ENCODE measurements at regions not wholly inside any gene's neighbourhood (a gene's known extent, or its start where the extent isn't known, plus 50 kb on each side); places are given as distances from the start of the nearest gene placed in this dataset.
A peak's percentile ranks its signal among the peaks of the same experiment; 100 is the strongest.
"Not testable (repeated sequence)": the region's sequence is repeated elsewhere in the genome, so short reads cannot be mapped to it uniquely, and the experiment has no call there.

DNA sequence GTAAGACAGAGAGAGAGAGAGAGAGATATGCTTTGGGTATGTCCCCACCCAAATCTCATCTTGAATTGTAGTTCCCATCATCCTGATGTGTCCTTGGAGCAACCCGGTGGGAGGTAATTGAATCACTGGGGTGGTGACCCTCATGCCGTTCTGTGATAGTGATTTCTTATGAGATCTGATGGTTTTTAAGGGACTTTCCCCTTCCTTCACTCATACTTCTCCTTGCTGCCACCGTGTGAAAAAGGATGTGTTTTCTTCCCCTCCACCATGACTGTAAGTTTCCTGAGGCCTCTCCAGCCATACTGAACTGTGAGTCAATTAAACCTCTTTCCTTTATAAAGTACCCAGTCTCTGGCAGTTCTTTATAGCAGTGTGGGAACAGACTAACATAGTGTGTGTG is 60.3 kb downstream of the EOMES start:
- DNase-seq, result no peak

GRCh38 chr3:27659279-27660021 is 62.7 kb downstream of the EOMES start:
- DNase-seq, result peak; percentile 11

DNA sequence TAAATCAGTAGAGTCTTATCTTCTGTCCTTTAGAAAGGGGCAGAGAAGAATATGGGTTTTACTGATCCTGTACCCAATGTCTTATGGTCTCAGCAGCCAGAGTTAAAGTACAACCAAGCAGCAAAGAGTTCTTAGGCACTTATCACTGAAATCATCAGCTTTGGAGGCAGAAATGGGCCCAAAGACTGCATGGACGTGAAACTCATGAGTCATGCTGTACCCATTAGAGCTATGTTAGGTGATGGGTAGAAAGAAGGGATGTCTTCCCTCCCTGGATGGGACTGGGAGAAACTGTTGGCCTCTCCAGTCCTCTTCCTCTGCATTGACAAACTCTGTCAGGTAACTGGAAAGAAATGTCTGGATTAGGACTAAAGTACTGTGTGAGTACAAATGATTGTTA is 63.4 kb downstream of the EOMES start:
- DNase-seq, result no peak

DNA sequence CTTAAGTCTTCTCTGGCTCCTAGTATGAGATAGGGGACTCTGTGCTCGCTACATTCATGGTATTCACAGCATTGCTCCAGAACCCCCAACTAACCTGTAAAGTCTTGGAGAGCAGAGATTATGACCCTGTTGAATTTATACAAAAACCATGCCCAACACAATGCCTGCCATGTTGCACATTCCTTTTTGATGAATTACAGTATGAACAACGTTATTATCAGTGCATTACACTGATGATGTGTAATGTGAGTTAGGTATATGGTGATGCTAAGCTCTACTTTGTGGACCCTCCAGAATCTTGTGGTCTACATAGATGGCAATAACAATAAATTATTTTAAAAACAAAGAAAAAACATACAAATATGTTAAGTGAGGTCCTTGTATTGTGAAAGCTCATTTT is 64.3 kb downstream of the EOMES start:
- DNase-seq, result no peak

GRCh38 chr3:27657404-27657803 is 64.7 kb downstream of the EOMES start:
- DNase-seq, result no peak

- no peak for DNase-seq
Measured at GRCh38 chr3:27656790-27657189, 65.3 kb downstream of the EOMES start.

DNA sequence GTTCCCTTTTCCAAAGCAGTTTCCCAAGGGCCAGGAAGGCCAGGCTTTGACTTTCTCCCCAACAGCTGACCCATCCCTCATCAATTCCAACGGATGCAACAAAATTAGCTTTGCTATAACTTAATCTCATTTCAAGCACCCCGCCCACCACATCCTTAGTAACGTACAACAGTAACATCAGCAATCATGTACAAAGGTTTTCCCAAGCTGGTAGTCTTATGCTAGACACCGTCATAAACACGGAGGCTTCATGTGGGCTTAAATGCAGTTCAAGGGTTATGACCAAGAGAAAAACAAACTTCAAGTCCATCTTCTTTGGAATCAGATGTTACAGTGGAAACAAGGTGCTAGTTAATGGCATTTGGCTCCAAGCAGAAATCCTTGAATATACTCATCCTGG is 66.6 kb downstream of the EOMES start:
- no peak for DNase-seq

DNA sequence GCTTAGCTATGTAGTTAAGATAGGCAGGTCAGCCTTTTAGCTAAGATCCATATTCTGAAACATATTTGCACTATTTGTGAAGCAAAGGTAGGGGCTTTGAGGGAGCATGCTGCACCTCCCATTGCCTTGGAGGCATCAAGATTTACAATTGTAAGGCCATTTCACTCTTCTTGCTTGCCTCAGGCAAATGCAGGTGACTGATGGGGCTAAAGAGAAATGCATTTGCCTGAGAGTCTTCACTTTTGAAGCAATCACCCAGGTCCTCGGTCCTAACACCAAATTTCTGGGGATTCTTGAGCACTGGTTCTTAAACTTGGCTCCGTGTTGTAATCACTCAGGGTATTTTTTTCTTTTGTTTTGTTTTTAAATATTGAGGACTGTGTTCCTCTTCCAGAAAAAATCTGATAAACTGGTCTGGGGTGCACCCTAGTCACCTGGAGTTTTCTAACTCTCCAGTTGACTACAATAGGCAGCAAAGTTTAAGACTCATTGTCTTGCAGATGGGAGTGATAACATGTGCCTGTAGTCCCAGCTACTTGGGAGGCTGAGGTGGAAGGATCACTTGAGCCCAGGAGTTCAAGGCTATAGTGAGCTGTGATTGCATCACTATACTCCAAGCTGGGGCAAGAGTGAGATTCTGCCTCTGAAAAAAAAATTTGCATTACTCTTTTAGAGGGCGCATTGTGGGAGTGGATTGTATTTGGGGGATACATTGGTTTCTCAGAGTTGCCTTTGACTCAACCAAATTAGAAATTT is 68.1 kb downstream of the EOMES start:
- no peak for DNase-seq

DNA sequence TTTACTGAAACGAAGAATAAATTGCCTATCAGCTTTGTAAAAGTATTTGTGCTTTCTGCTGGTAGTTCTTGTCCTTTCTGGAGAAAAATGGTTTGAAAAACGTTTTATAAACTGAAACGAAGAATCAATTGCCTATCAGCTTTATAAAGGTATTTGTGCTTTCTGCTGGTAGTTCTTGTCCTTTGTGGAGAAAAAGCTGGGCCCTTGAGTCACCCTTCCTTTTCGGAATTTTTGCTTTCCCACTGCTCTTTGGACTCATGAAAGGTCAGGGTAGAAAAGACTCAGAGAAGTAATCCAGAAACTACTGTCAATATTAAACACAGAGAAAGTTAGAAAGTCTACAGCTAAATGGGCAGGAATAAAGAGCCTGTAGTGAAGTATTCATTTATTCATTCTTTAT is 72.8 kb downstream of the EOMES start:
- no peak for DNase-seq

GRCh38 chr3:27646896-27647295 is 75.2 kb downstream of the EOMES start:
- DNase-seq, result no peak

DNA sequence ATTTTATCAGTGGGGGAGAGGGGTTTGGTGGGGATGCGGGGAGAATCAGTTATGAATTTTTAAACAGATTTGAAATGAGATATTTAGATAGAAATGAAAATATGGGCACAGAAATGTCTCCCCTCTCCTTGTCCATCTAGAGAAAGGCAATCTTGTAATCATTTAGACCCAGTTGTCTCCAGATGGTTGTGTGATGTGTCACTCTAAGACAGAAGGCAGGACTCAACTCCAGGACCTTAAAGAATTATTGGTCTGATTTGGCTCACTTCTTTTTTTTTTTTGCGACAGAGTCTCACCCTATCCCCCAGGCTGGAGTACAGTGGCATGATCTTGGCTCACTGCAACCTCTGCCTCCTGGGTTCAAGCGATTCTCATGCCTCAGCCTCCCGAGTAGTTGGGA is 77.2 kb downstream of the EOMES start:
- DNase-seq, result no peak

GRCh38 chr3:27643355-27643754 is 78.8 kb downstream of the EOMES start:
- no peak for DNase-seq

DNA sequence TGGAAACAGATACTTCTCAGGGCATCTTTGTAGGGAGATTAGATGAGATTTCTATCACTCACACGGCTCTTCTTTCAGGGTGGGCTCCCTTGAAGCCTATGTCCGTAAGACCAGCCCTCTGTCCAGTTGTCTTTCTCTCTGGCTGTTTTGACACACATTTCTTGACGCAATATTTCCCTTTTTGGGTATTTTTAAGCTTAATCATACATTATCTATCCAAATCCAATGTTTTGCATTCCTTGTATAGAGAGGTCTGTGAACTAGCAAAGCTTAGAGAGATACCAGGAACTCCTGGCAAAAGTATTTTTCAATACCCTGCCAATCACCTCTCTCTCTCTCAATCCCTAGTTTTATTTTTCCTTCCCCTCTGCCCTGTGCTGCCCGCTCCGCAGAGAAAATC is 79.3 kb downstream of the EOMES start:
- DNase-seq, result no peak

DNA sequence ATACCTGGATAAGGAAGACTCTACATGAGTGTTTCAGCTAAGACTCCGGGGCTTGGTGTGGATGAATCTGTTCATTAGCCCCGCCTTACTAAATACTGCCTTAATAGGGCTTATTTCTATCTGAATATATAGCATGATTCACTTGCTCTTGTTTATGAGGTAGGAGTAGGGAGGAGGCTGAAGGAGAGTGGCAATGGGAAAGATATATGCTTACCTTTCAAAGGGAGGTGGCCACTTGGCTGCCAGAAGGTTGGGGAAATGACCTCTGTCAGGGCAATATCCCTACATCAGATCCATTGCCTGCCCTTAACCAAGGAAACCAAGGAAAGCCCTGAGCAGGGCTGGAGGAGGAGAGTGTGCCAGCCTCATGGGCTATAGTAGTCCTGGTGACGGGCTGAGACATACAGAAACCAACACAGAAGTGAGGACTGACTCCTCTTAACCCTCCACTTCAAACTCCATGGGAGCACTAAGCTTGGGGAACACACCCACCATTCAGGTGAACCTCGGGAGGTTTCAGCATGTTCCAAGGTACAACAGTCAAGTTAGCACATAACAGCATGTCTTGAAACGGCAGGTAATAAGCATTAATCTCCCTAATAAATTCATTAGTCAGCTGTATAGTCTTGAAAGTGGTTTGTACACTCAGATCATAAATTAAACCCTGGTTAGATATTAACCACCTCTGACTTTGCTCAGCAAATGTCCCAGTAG is 80.1 kb downstream of the EOMES start:
- no peak for DNase-seq

- DNase-seq, result no peak
Measured at GRCh38 chr3:27641271-27641800, 80.8 kb downstream of the EOMES start.

DNA sequence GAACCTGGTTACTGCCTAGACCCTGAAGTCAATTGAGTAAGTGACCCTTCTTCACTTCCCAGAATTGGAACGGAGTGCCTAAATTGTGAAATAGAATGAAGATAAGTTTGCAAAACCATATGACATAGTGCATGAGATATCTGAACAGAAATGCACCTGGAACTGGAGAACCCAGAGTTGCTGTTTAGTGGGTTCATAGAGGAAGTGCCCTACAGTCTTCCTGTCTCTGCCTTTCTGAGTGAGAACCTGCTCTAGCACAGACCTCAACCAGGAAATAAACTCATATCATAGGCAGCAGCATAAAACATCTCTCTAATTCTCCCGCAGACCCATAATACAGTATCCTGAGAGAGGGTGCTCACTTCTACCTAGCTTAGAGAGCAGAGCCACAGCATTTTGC is 82.9 kb downstream of the EOMES start:
- no peak for DNase-seq

DNA sequence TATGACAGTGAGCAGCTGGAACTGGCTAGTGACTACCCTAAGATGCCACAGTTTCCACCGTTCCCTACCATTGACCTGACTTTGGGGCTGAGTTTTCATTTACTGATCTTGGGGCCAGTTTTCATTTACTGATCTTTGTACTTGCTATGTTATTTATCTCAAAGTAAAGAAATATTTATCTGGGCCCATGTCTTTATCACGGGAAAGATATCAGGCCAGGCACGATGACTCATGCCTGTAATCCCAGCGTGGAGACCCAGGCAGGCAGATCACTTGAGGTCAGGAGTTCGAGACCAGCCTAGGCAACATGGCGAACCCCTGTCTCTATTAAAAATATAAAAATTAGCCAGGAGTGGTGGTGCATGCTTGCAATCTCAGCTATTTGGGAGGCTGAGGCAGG is 83.5 kb downstream of the EOMES start:
- no peak for DNase-seq

DNA sequence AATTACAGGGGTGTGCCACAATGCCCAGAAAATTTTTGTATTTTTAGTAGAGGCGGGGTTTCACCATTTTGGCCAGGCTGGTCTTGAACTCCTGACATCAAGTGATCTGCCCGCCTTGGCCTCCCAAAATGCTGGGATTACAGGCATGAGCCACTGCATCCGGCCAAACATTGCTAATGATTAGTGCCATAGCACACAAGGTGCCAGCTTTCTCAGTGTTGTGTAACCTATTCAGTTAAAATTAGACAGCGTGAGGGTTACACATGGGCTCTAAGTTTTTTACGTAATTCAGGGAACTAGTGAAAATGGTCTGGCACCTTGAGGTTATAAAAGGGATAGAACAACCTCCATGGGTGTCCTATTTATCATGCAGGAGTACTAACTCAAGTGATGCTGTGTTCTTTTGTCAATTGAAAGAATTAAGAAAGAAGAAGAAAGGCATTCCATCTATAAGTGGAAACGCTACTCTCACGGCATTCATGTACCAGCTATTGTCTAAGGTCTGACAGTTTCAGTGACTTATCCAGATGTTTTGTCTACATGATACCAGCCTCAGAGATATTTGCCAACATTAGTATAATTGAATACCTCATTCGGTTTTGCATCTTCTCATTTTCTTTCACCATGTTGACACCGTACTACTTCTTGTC is 84.7 kb downstream of the EOMES start:
- DNase-seq, result no peak

GRCh38 chr3:27635006-27635405 is 87.1 kb downstream of the EOMES start:
- not testable (repeated sequence) for DNase-seq

DNA sequence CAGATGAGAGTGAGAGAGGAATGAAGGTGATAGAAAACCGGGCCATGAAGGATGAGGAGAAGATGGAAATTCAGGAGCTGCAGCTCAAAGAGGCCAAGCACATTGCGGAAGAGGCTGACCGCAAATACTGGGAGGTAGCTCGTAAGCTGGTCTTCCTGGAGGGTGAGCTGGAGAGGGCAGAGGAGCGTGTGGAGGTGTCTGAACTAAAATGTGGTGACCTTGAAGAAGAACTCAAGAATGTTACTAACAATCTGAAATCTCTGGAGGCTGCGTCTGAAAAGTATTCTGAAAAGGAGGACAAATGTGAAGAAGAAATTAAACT is 88.9 kb downstream of the EOMES start:
- peak; percentile 8 for DNase-seq

DNA sequence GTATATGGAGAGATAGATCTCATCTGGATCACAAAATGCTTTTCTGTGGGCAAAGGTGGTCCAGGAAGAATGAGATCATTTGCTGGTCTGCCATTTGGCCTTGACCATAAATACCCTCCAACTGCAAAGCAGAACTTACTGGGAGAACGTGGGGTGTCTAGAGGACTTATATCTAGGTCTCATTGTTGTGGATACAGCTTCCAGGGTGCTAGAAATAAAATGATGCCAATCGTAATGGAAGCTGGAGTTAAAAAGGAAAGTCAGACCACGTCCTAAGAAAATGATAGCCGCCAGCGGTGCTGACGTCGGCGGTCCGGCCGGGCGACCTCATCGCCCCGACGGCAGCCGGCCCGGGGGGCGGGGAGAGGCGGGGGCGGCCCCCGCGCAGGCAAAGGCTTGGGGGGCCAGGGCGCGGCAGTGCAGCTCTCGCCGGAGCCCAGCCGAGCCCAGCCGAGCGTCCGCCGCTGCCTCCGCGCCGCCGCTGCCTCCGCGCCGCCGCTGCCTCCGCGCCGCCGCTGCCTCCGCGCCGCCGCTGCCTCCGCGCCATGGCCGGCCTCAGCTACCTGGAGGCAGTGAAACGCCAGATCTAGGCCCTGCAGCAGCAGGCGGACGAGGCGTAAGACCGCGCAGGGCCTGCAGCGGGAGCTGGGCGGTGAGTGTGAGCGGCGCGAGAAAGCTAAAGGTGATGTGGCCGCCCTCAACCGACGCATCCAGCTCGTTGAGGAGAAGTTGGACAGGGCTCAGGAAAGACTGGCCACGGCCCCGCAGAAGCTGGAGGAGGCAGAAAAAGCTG is 89.5 kb downstream of the EOMES start:
- peak; percentile 40 for DNase-seq

GRCh38 chr3:27630885-27631284 is 91.2 kb downstream of the EOMES start:
- no peak for DNase-seq

- DNase-seq, result no peak
Measured at GRCh38 chr3:27629366-27629765, 92.8 kb downstream of the EOMES start.
